Hepatocyte (in vitro differentiated cells): ENCODE measurements at regions not wholly inside any gene's neighbourhood (a gene's known extent, or its start where the extent isn't known, plus 50 kb on each side); places are given as distances from the start of the nearest gene placed in this dataset.
A peak's percentile ranks its signal among the peaks of the same experiment; 100 is the strongest.

Experiments
- DNase-seq: peaks from one replicate; pipeline ENCODE4 v3.0.0-alpha.2; 2016; ENCODE audit warnings: low spot score
- H2AFZ ChIP-seq: fragments of 200-600 bp; sonication (generic); 2 replicates; pipeline ENCODE4 v1.6.0; 2016; ENCODE audit warnings: antibody characterized with exemption, mild to moderate bottlenecking
- H3K27ac ChIP-seq: fragments of 200-600 bp; sonication (generic); 2 replicates; pipeline ENCODE4 v1.5.1; 2016; ENCODE audit warnings: mild to moderate bottlenecking
- H3K27me3 ChIP-seq: fragments of 200-600 bp; sonication (generic); 2 replicates; pipeline ENCODE4 v1.6.1; 2016
- H3K36me3 ChIP-seq: fragments of 200-600 bp; sonication (generic); replicated peaks from 2 replicates; pipeline ENCODE4 v1.5.1; 2016; ENCODE audit warnings: low read depth; ENCODE audit not compliant: insufficient read depth
- H3K4me1 ChIP-seq: fragments of 200-600 bp; sonication (generic); 2 replicates; pipeline ENCODE4 v1.5.1; 2016; ENCODE audit warnings: mild to moderate bottlenecking, moderate library complexity; ENCODE audit not compliant: insufficient read depth
- H3K4me2 ChIP-seq: fragments of 200-600 bp; sonication (generic); 2 replicates; pipeline ENCODE4 v1.6.0; 2016
- H3K4me3 ChIP-seq: fragments of 200-600 bp; sonication (generic); 2 replicates; pipeline ENCODE4 v1.5.1; 2016; ENCODE audit warnings: mild to moderate bottlenecking
- H3K79me2 ChIP-seq: fragments of 200-600 bp; sonication (generic); 2 replicates; pipeline ENCODE4 v1.6.0; 2017; ENCODE audit warnings: mild to moderate bottlenecking
- H3K9me2 ChIP-seq: fragments of 200-600 bp; sonication (generic); replicated peaks from 2 replicates; pipeline ENCODE4 v1.6.0; 2017; ENCODE audit warnings: mild to moderate bottlenecking; ENCODE audit not compliant: insufficient read depth
- H3K9me3 ChIP-seq: fragments of 200-600 bp; sonication (generic); 2 replicates; pipeline ENCODE4 v1.5.1; 2016; ENCODE audit warnings: low read depth, mild to moderate bottlenecking
- H4K20me1 ChIP-seq: fragments of 200-600 bp; sonication (generic); 2 replicates; pipeline ENCODE4 v1.6.0; 2016; ENCODE audit warnings: mild to moderate bottlenecking; ENCODE audit not compliant: insufficient read depth, poor library complexity, severe bottlenecking
- EZH2 ChIP-seq: fragments of 200-600 bp; sonication (generic); IDR thresholded peaks from 2 replicates; pipeline ENCODE4 v1.6.1; 2016; ENCODE audit warnings: antibody characterized with exemption, mild to moderate bottlenecking, borderline replicate concordance
- EZH2phosphoT487 ChIP-seq: fragments of 200-600 bp; sonication (generic); IDR thresholded peaks from one replicate; pipeline ENCODE4 v1.6.1; 2018; ENCODE audit warnings: antibody characterized with exemption, mild to moderate bottlenecking, low read depth, moderate library complexity; ENCODE audit not compliant: unreplicated experiment, severe bottlenecking
- WGBS: methylation state at CpG from one replicate; pipeline ENCODE4 v1.1.6; 2016; ENCODE audit warnings: low lambda C conversion rate; ENCODE audit errors: missing lambda C conversion rate; 5-methylcytosine and 5-hydroxymethylcytosine counted together
- TF ChIP-seq, protein P1 (sequence below): fragments of 200-600 bp; sonication (generic); IDR thresholded peaks from 2 replicates; pipeline ENCODE4 v1.5.1; 2016; ENCODE audit warnings: antibody characterized with exemption, mild to moderate bottlenecking; ENCODE audit not compliant: poor library complexity

- Histone ChIP-seq H3K9me3 (no peaks in the 10 kb centered on the region), H2AFZ (no peak overlapping the region), H3K4me2 (no peak overlapping the region)
Observed at GRCh38 chr18:22670914-22671313, 253.2 kb upstream of the CTAGE1 start.

DNA sequence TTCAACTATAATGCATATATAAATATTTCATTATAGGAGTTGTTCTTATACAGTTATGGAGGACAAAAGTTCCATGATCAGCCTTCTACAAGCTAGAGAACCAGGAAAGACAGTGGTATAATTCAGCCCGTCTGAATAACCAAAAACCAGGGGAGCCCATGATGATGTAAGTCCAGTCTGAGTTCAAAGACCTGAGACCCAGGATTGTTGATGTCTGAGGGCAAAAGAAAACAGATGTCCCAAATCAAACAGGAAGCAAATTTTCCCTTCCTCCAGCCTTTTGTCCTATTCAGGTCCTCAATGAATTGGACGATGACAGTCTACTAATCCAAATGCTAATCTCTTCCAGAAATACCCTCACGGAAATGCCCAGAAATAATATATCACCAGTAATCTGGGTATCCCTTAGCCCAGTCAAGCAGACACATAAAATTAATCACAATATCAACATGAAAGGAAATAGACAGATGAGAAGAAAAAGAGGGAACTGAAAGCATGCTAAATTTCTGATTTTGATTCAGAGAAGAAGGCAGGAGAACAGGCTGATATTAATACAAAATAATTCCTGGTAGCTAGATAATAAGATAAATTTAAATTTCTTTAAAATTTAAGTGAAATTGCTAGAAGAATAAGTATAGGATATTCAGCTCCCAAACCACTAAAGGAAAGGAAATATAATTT, 255.6 kb upstream of the CTAGE1 start:
- H3K4me3 ChIP-seq, result no peak overlapping the region
- H3K4me2 ChIP-seq, result no peak overlapping the region
- no peaks in the 10 kb centered on the region for H3K9me3 ChIP-seq
- TF ChIP-seq EZH2phosphoT487, result no peak
- DNase-seq, result no peak
- H3K79me2 ChIP-seq, result no peaks in the 10 kb centered on the region
- no peaks in the 10 kb centered on the region for H4K20me1 ChIP-seq
- no peaks in the 10 kb centered on the region for H3K27me3 ChIP-seq
- WGBS, result 69% methylated on average over 3 of the region's 3 CpGs
- no peaks in the 10 kb centered on the region for H3K9me2 ChIP-seq
- peaks cover 6% of the 10 kb centered on the region for H3K4me1 ChIP-seq
- peak overlapping the region; percentile 82 for H3K27ac ChIP-seq
- H2AFZ ChIP-seq, result no peak overlapping the region
- H3K36me3 ChIP-seq, result no peaks in the 10 kb centered on the region

More at GRCh38 chr18:22670914-22671313, 253.2 kb upstream of the CTAGE1 start:
- H3K4me1 ChIP-seq, result peaks cover 18% of the 10 kb centered on the region
- H3K36me3 ChIP-seq, result no peaks in the 10 kb centered on the region
- H3K79me2 ChIP-seq, result no peaks in the 10 kb centered on the region
- TF ChIP-seq, protein P1, sequence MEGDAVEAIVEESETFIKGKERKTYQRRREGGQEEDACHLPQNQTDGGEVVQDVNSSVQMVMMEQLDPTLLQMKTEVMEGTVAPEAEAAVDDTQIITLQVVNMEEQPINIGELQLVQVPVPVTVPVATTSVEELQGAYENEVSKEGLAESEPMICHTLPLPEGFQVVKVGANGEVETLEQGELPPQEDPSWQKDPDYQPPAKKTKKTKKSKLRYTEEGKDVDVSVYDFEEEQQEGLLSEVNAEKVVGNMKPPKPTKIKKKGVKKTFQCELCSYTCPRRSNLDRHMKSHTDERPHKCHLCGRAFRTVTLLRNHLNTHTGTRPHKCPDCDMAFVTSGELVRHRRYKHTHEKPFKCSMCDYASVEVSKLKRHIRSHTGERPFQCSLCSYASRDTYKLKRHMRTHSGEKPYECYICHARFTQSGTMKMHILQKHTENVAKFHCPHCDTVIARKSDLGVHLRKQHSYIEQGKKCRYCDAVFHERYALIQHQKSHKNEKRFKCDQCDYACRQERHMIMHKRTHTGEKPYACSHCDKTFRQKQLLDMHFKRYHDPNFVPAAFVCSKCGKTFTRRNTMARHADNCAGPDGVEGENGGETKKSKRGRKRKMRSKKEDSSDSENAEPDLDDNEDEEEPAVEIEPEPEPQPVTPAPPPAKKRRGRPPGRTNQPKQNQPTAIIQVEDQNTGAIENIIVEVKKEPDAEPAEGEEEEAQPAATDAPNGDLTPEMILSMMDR, result no peak
- TF ChIP-seq EZH2phosphoT487, result no peak
- no peak for TF ChIP-seq EZH2
- no peaks in the 10 kb centered on the region for H4K20me1 ChIP-seq
- 71% methylated on average over 1 of the region's 1 CpG for WGBS
- no peaks in the 10 kb centered on the region for H3K9me2 ChIP-seq
- no peak overlapping the region for H3K4me3 ChIP-seq
- DNase-seq, result no peak
- H3K27me3 ChIP-seq, result no peaks in the 10 kb centered on the region
- peak overlapping the region; percentile 14 for H3K27ac ChIP-seq

DNA sequence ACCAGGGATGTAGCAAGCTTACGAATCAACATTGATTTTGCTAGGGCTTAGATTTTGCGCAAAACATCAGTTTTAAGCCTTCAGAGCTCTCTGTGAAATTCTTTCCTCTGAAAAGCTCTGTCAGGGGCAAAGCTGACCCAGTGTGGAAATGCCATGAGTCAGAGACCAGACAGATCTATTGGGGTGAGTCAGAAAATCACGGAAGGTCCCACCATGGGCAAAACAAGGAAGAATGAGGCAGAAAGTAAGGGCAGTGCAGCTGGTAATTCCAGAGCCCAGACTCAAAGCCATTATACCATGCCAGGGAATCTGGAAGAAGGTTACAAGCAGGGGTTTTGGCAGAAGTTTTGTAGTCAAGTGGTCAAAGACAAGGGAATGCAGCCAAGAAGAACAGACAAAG, 256.6 kb upstream of the CTAGE1 start:
- TF ChIP-seq EZH2 (no peak), EZH2phosphoT487 (no peak)
- TF ChIP-seq, protein P1, result no peak
- DNase-seq, result peak; percentile 54
- Histone ChIP-seq H2AFZ (no peak overlapping the region), H3K4me2 (no peak overlapping the region), H3K9me2 (no peaks in the 10 kb centered on the region), H3K27me3 (no peaks in the 10 kb centered on the region), H3K36me3 (no peaks in the 10 kb centered on the region), H3K4me1 (peaks cover 6% of the 10 kb centered on the region), H4K20me1 (no peaks in the 10 kb centered on the region), H3K4me3 (no peak overlapping the region), H3K9me3 (no peaks in the 10 kb centered on the region), H3K79me2 (no peaks in the 10 kb centered on the region), H3K27ac (peak overlapping the region; percentile 82)
- WGBS, result 61% methylated on average over 3 of the region's 3 CpGs

GRCh38 chr18:22675006-22675405, 257.3 kb upstream of the CTAGE1 start:
- no peak for DNase-seq
- H4K20me1 ChIP-seq, result no peaks in the 10 kb centered on the region
- H2AFZ ChIP-seq, result no peak overlapping the region
- peaks cover 6% of the 10 kb centered on the region for H3K4me1 ChIP-seq
- H3K36me3 ChIP-seq, result no peaks in the 10 kb centered on the region
- no peak overlapping the region for H3K4me3 ChIP-seq
- no peaks in the 10 kb centered on the region for H3K79me2 ChIP-seq
- H3K27ac ChIP-seq, result peak overlapping the region; percentile 82
- no peaks in the 10 kb centered on the region for H3K9me3 ChIP-seq
- TF ChIP-seq EZH2phosphoT487, result no peak
- TF ChIP-seq, protein P1, result no peak
- TF ChIP-seq EZH2, result no peak
- no peaks in the 10 kb centered on the region for H3K9me2 ChIP-seq
- no peak overlapping the region for H3K4me2 ChIP-seq
- no peaks in the 10 kb centered on the region for H3K27me3 ChIP-seq
